ENCODE measurements at regions not wholly inside any gene's neighbourhood (a gene's known extent, or its start where the extent isn't known, plus 50 kb on each side); places are given as distances from the start of the nearest gene placed in this dataset.
A peak's percentile ranks its signal among the peaks of the same experiment; 100 is the strongest.
"Not testable (repeated sequence)": the region's sequence is repeated elsewhere in the genome, so short reads cannot be mapped to it uniquely, and the experiment has no call there.

GRCh38 chr16:47903470-47903869 is 252.3 kb downstream of the ABCC12 start (continued):
- TF ChIP-seq, protein P1, sequence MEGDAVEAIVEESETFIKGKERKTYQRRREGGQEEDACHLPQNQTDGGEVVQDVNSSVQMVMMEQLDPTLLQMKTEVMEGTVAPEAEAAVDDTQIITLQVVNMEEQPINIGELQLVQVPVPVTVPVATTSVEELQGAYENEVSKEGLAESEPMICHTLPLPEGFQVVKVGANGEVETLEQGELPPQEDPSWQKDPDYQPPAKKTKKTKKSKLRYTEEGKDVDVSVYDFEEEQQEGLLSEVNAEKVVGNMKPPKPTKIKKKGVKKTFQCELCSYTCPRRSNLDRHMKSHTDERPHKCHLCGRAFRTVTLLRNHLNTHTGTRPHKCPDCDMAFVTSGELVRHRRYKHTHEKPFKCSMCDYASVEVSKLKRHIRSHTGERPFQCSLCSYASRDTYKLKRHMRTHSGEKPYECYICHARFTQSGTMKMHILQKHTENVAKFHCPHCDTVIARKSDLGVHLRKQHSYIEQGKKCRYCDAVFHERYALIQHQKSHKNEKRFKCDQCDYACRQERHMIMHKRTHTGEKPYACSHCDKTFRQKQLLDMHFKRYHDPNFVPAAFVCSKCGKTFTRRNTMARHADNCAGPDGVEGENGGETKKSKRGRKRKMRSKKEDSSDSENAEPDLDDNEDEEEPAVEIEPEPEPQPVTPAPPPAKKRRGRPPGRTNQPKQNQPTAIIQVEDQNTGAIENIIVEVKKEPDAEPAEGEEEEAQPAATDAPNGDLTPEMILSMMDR (conservative IDR thresholded peaks at IDR 0.05; ENCODE audit: low read depth in 2 of 2) = no peak
- no peak for TF ChIP-seq REST (IDR thresholded peaks at IDR 0.05; ENCODE audit: unreplicated experiment)
- TF ChIP-seq EZH2 (IDR thresholded peaks at IDR 0.05; ENCODE audit: low read depth, unreplicated experiment) = no peak
- TF ChIP-seq JUNB (IDR thresholded peaks at IDR 0.05; ENCODE audit: unreplicated experiment) = no peak
- TF ChIP-seq, protein P2, sequence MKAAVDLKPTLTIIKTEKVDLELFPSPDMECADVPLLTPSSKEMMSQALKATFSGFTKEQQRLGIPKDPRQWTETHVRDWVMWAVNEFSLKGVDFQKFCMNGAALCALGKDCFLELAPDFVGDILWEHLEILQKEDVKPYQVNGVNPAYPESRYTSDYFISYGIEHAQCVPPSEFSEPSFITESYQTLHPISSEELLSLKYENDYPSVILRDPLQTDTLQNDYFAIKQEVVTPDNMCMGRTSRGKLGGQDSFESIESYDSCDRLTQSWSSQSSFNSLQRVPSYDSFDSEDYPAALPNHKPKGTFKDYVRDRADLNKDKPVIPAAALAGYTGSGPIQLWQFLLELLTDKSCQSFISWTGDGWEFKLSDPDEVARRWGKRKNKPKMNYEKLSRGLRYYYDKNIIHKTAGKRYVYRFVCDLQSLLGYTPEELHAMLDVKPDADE (IDR thresholded peaks at IDR 0.05) = no peak
- TF ChIP-seq ZNF331 (CRISPR knock-in tag; IDR thresholded peaks at IDR 0.05; ENCODE audit: low read depth) = no peak
- no peak for TF ChIP-seq CREB1 (CRISPR knock-in tag; IDR thresholded peaks at IDR 0.05; ENCODE audit: low read depth)
- no peak for TF ChIP-seq STAT1 (IDR thresholded peaks at IDR 0.05; ENCODE audit: unreplicated experiment)
- no peak for TF ChIP-seq ZNF114 (CRISPR knock-in tag; IDR thresholded peaks at IDR 0.05)

DNA sequence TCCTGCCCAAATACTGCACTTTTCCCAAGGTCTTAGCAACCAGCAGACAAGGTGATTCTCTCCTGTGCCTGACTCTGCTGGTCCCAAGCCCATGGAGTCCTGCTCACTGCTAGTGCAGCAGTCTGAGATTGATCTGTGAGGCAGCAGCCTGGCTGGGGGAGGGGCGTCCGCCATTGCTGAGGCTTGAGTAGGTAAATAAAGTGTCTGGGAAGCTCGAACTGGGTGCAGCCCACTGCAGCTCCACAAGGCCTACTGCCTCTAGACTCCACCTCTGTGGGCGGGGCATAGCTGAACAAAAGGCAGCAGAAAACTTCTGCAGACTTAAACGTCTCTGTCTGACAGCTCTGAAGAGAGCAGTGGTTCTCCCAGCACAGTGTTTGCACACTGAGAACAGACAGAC is 258.7 kb downstream of the ABCC12 start:
- H3K9me3 Mint-ChIP-seq; H3K27me3 Mint-ChIP-seq (ENCODE audit: insufficient read depth, low read depth, poor library complexity); H3K4me2 ChIP-seq; H3K36me3 ChIP-seq (ENCODE audit: insufficient read depth); H3K79me2 ChIP-seq (replicated peaks; ENCODE audit: insufficient read depth); H3K4me3 ChIP-seq; H3K4me1 ChIP-seq (ENCODE audit: insufficient read depth); H3K27me3 ChIP-seq (ENCODE audit: insufficient read depth); H3K4me3 Mint-ChIP-seq; H3K4me1 Mint-ChIP-seq; DNase-seq (ENCODE audit: low spot score); H3K9me2 ChIP-seq (ENCODE audit: insufficient read depth); H3K27ac ChIP-seq (ENCODE audit: low read depth); H3K36me3 Mint-ChIP-seq (ENCODE audit: low read depth); H4K20me1 ChIP-seq (replicated peaks; ENCODE audit: insufficient read depth); ATAC-seq; H3F3A ChIP-seq (replicated peaks; ENCODE audit: low read depth): not testable (repeated sequence)
- 0 out of 2 replicates have a peak overlapping the region, but pooled peaks have one; percentile 69 for H2AFZ ChIP-seq
- H3K27ac Mint-ChIP-seq = peak overlapping the region; percentile 70
